Spinal cord (tissue), 9 donors: ENCODE measurements at regions not wholly inside any gene's neighbourhood (a gene's known extent, or its start where the extent isn't known, plus 50 kb on each side); places are given as distances from the start of the nearest gene placed in this dataset.
A peak's percentile ranks its signal among the peaks of the same experiment; 100 is the strongest.

Source experiments
- DNase-seq, 6 donors: peaks; one replicate each; pipeline versions ENCODE4 v3.0.0 to v3.0.0-alpha.2; 2013 to 2015; ENCODE audit warnings: low spot score in 6 of 6, low read depth in 4 of 6
- H3K27ac ChIP-seq: one replicate; pipeline ENCODE4 v1.5.1; 2013; ENCODE audit warnings: low read depth, low read length, control low read depth
- H3K27me3 ChIP-seq: one replicate; pipeline ENCODE4 v1.6.1; 2013; ENCODE audit warnings: low read length; ENCODE audit not compliant: control insufficient read depth, insufficient read depth
- H3K36me3 ChIP-seq: one replicate; pipeline ENCODE4 v1.6.1; 2013; ENCODE audit warnings: low read length; ENCODE audit not compliant: control insufficient read depth, insufficient read depth
- H3K4me1 ChIP-seq: one replicate; pipeline ENCODE4 v1.6.1; 2013; ENCODE audit warnings: low read length; ENCODE audit not compliant: control insufficient read depth, insufficient read depth
- H3K4me3 ChIP-seq: one replicate; pipeline ENCODE4 v1.5.1; 2013; ENCODE audit warnings: low read depth, low read length, control low read depth
- H3K9me3 ChIP-seq: one replicate; pipeline ENCODE4 v1.6.1; 2013; ENCODE audit warnings: low read length; ENCODE audit not compliant: control insufficient read depth, insufficient read depth
- WGBS: methylation state at CpG from one replicate; pipeline ENCODE4 v1.1.5; 2013; ENCODE audit warnings: missing lambda C conversion rate; ENCODE audit not compliant: insufficient coverage; 5-methylcytosine and 5-hydroxymethylcytosine counted together
- donor health status: healthy.

DNA sequence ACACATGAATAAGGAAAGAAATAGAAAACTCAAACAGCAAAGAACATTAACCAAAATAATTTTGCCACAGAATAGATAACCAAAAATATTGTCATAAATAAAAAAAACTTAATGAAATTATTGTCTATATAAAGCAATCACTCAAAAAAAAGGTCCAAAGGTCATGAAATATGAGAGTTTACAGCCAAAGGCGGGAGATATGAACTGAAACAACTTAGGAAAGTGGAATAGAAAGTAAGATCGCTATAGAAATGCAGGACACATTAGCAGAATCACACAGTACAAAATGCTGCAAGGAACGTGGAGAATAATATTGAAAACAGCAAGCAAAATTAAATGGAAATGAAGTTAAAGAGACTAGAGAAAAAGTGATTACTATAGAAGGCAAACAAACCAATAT, 375.0 kb upstream of the ARHGEF26 start:
- Histone ChIP-seq H3K36me3 (no peaks in the 10 kb centered on the region), H3K27ac (no peak overlapping the region), H3K4me1 (no peaks in the 10 kb centered on the region), H3K27me3 (no peaks in the 10 kb centered on the region), H3K4me3 (no peak overlapping the region), H3K9me3 (no peaks in the 10 kb centered on the region)
- DNase-seq: no peak
- 80% methylated on average over 1 of the region's 3 CpGs for WGBS

DNA sequence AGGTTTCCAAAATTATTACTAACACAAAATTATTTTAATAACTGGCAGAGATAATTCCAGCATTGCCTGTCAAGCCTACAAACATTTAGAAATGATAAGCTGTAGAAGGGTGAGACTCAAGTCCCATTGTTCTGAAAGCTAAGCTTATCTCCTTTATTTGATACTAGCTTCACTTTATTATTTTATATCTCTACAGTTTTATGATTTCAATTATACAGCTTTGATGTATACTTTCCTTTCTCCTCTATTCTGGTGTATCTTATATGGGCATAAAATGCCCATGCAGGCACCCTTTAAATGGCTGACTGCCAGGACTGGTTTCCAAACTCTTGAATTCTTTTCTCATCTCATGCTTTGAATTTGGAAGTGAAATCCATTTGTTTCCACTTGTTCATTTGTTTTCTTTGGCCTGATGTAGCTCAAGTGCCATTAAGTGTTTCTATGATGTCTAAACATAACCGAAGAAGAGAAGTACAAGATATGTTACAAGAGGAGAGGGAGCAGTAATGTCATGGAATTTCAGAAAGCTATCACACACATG, 372.1 kb upstream of the ARHGEF26 start:
- Histone ChIP-seq H3K4me1 (no peaks in the 10 kb centered on the region), H3K9me3 (no peaks in the 10 kb centered on the region), H3K36me3 (no peaks in the 10 kb centered on the region), H3K4me3 (no peak overlapping the region), H3K27me3 (no peaks in the 10 kb centered on the region), H3K27ac (no peak overlapping the region)
- DNase-seq: no peak
- no CpG with 5 or more reads among the region's 1 CpG for WGBS

DNA sequence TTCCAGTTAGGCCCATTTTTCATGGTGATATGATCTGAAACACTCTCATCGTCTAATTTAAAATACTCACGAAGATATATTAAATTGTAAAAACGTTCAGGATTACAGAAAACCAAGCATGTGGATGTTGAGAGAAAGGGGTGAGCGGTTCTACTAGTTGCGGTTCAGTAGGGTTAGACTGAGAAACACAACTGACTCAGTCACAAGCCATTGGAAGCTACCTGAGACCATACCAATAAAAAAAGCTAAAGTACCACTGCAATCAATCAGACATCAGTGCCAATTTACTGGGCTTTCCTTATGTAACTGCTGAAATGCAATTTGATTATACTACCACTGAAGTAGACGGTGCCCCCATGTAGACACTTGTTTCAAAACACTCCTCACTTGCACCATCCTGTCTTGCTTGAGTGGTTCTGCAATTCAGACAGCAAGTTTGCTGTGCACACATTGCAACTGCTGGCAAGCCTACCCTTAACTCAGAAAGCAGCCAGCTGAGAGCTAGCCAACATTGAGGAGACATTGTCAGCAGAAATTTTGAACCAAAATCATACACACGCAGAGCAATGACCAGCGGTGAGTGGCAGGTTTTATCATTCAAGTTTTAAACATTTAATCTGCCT, 368.7 kb upstream of the ARHGEF26 start:
- Histone ChIP-seq H3K4me1 (no peaks in the 10 kb centered on the region), H3K27ac (no peak overlapping the region), H3K4me3 (no peak overlapping the region), H3K36me3 (no peaks in the 10 kb centered on the region), H3K27me3 (no peaks in the 10 kb centered on the region), H3K9me3 (no peaks in the 10 kb centered on the region)
- WGBS: 60% methylated on average over 1 of the region's 8 CpGs
- DNase-seq: peak in 3 of 6 donors; percentile 8 to 86 (median 13)

DNA sequence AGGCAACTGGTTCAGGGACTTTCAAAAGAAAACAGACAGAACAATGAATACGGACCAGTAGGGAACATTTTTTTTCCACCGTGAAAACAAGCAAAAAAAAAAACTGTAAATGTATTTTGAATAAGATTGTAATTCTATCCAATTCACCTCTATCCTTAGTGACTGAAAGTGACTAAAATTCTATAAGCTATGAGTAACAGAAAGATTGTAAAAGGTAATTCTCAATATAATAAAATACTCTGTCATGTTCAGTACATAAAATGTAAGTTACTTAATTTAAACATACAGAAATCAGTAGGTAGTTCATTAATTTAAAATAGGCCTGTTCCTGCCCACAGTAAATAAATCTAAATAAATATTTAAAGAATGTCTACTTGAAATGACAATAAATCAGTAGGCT, 368.2 kb upstream of the ARHGEF26 start:
- Histone ChIP-seq H3K4me3 (no peak overlapping the region), H3K36me3 (no peaks in the 10 kb centered on the region), H3K27ac (no peak overlapping the region), H3K9me3 (no peaks in the 10 kb centered on the region), H3K27me3 (no peaks in the 10 kb centered on the region), H3K4me1 (no peaks in the 10 kb centered on the region)
- no peak for DNase-seq
- WGBS: no CpG with 5 or more reads among the region's 2 CpGs

DNA sequence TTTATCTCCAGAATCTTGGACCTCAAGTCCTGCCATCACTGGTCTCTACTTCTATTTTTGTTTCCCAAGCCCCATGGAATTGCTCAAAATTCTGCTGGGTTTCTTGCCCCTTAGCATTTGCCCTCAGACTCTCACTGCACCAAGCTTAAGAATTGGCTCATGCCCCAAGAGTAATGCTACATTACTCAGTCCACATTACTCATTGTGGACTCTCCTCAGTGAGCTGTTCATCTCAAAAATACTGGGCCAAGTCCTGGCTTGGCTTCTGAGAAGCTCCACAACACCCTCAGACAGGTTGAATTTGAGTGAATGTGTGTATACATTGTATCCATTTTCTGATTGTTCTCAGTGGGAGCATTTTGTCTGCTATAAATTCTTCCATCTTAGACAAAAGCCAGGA, 364.4 kb upstream of the ARHGEF26 start:
- H3K9me3 ChIP-seq: no peaks in the 10 kb centered on the region
- H3K27me3 ChIP-seq: no peaks in the 10 kb centered on the region
- H3K36me3 ChIP-seq: no peaks in the 10 kb centered on the region
- no peak overlapping the region for H3K27ac ChIP-seq
- H3K4me1 ChIP-seq: no peaks in the 10 kb centered on the region
- no peak for DNase-seq
- H3K4me3 ChIP-seq: no peak overlapping the region

DNA sequence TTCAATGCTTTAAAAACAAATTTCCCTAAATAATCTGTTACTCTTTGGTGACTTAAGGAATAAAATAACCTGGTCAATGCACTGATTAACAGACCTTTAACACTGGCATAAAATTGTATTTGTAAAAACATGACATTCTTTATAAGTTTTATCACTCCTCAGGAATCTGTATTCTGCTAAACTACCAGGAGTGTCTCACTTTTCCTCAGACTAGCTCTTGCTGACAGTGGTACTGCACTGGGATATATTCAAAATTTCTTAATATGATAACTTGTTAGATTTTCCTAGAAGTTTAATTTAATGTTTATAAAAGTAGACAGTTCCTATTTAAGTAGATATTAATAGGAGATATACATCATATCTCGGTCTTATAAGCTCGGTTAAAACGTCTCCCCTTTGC, 363.4 kb upstream of the ARHGEF26 start:
- H3K4me3 ChIP-seq: no peak overlapping the region
- H3K27ac ChIP-seq: no peak overlapping the region
- H3K27me3 ChIP-seq: no peaks in the 10 kb centered on the region
- DNase-seq: no peak
- no CpG with 5 or more reads among the region's 3 CpGs for WGBS
- no peaks in the 10 kb centered on the region for H3K9me3 ChIP-seq
- no peaks in the 10 kb centered on the region for H3K36me3 ChIP-seq
- no peaks in the 10 kb centered on the region for H3K4me1 ChIP-seq

DNA sequence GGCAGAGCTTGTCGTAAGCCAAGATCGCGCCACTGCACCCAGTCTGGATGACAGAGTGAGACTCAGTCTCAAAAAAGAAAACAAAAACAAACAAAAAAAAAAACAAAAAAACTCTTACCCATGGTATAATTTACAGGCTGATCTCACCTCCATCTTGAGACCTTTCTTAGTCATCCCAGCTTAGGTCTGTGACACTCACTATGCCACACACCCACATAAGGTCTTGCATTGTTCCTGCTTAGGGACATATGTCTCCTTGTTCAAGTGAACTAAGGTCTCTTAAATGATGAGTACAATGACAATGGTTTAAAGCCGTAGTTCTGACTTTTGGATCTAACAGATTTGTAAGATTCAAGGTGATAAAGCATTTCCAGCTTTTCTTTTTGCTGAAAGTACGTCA, 360.2 kb upstream of the ARHGEF26 start:
- Histone ChIP-seq H3K9me3 (no peaks in the 10 kb centered on the region), H3K4me3 (no peak overlapping the region), H3K27ac (no peak overlapping the region), H3K27me3 (no peaks in the 10 kb centered on the region), H3K36me3 (no peaks in the 10 kb centered on the region), H3K4me1 (no peaks in the 10 kb centered on the region)
- WGBS: no CpG with 5 or more reads among the region's 5 CpGs
- DNase-seq: no peak

DNA sequence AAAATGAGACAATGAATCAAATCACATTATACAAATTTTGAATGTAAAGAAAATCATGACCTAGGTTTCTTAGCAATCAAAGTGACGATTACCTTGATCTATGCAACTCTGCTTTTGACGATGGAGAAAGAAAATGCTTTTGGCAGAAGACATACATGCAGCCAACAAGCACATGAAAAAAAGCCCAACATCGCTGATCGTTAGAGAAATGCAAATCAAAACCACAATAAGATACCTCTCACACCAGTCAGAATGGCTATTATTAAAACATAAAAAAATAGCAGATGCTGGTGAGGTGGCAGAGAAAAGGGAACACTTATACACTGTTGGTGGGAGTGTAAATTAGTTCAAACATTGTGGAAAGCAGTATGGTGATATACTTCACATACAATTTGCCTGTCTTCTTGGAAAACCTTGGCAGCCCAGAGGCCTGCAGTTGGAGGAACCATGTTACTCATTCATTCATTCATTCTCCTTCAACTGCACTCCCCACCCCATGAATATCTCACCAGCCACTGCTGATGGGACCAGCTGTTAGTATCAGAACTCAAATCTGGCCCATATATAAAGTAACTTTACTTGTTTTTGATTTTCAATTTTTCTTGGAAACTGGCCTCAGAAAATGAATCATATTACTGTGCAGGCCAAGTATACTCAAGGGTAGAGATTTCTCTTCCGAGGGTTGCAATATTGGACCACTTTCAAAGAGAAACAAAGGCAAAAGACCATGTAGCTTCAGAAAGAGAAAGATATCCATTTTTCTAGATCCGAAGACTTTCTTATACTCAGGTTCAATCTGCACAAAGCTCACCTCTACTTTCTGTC, 358.6 kb upstream of the ARHGEF26 start:
- no peaks in the 10 kb centered on the region for H3K27me3 ChIP-seq
- no peak for DNase-seq
- 83% methylated on average over 2 of the region's 6 CpGs for whole genome bisulfite sequencing
- no peaks in the 10 kb centered on the region for H3K9me3 ChIP-seq
- H3K4me3 ChIP-seq: no peak overlapping the region
- no peaks in the 10 kb centered on the region for H3K4me1 ChIP-seq
- no peaks in the 10 kb centered on the region for H3K36me3 ChIP-seq
- H3K27ac ChIP-seq: no peak overlapping the region

DNA sequence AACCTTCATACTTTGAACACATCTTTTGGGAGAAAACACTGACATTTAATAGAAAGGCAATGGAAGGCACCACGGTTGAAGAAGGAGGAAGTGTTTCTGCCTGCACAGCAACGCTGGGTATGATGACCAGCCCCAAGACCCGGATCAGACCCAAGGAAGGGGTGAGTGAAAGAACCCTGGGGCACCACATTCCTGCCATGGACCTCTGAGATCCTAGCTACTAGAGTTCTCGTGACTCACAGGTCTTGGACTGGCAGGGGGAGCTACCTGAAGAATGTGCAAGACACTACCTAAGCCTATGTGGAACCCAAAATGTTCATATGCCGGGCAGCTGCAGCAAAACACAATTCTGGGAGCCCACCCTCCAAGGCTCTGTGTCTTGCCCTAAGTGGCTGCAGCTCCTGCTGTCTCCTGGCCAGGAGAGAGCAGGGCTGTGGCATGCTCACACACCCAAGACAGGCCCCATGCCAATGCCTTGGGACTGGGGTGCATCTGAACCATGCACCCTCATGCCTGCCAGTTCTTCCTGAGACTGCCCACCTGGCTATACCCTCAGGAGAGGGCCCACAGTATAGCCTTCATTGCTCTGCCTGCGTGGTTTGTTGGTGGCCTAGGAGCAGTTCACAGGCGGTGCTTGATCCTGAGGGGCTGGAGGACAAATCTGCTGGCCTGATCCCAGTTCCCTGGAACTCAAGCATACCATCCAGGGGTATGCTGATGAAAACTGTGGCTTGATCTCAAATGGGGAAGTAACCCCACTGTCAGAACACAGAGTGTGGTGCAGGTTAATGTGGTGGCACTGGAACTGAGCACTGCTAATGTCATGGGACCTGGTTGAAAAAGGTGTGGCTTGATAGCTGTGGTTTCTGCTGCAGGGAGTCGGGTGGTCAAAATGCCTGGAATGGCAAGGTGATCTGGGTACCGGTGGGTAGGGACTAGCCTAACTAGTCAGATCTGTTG, 353.3 kb upstream of the ARHGEF26 start:
- DNase-seq: no peak
- Histone ChIP-seq H3K27ac (no peak overlapping the region), H3K4me1 (no peaks in the 10 kb centered on the region), H3K36me3 (no peaks in the 10 kb centered on the region), H3K9me3 (peaks cover 3% of the 10 kb centered on the region), H3K27me3 (no peaks in the 10 kb centered on the region), H3K4me3 (no peak overlapping the region)
- 82% methylated on average over 8 of the region's 9 CpGs for WGBS
